HepG2 (cell line): ENCODE measurements at regions not wholly inside any gene's neighbourhood (a gene's known extent, or its start where the extent isn't known, plus 50 kb on each side); places are given as distances from the start of the nearest gene placed in this dataset.

ENCODE experiments used
- AGO2 ChIP-seq: fragments of 200-400 bp; formaldehyde crosslinking; optimal IDR thresholded peaks from 2 replicates; pipeline ENCODE3; 2017; ENCODE audit warnings: mild to moderate bottlenecking, low read depth, low read length, moderate library complexity
- DR1 ChIP-seq: sonication (generic); formaldehyde crosslinking; IDR thresholded peaks from 2 replicates; pipeline ENCODE4 v1.8.0; 2021; ENCODE audit warnings: mild to moderate bottlenecking, missing genetic modification reagents, inconsistent platforms
- RBM39 ChIP-seq: fragments of 200-400 bp; formaldehyde crosslinking; IDR thresholded peaks from one replicate; pipeline ENCODE4 v1.6.1; 2018; ENCODE audit warnings: antibody characterized with exemption, mild to moderate bottlenecking, low read depth, low read length; ENCODE audit not compliant: poor library complexity, severe bottlenecking
- ZNF451 ChIP-seq: sonication (generic); formaldehyde crosslinking; IDR thresholded peaks from 2 replicates; pipeline ENCODE4 v1.5.0; 2020; ENCODE audit warnings: mild to moderate bottlenecking, missing genetic modification reagents
- ZNF713 ChIP-seq: sonication (generic); formaldehyde crosslinking; IDR thresholded peaks from 2 replicates; pipeline ENCODE4 v1.4.0; 2020; ENCODE audit warnings: mild to moderate bottlenecking, missing genetic modification reagents
- TF ChIP-seq, protein P1 (sequence below): sonication (generic); formaldehyde crosslinking; IDR thresholded peaks from 2 replicates; pipeline ENCODE4 v1.4.0; 2020; ENCODE audit warnings: missing genetic modification reagents, borderline replicate concordance
- TF ChIP-seq, protein P2 (sequence below): sonication (generic); formaldehyde crosslinking; IDR thresholded peaks from 2 replicates; pipeline ENCODE4 v1.5.1; 2020; ENCODE audit warnings: mild to moderate bottlenecking, missing genetic modification reagents, moderate library complexity
- TF ChIP-seq, protein P3 (sequence below): IDR thresholded peaks from 2 replicates; pipeline ENCODE4 v1.6.1; 2016; ENCODE audit warnings: low read depth, missing genetic modification reagents, missing compliant biosample characterization
- TF ChIP-seq, protein P4 (sequence below): sonication (generic); formaldehyde crosslinking; IDR thresholded peaks from 2 replicates; pipeline ENCODE4 v1.9.0; 2021; ENCODE audit warnings: mild to moderate bottlenecking, missing genetic modification reagents

DNA sequence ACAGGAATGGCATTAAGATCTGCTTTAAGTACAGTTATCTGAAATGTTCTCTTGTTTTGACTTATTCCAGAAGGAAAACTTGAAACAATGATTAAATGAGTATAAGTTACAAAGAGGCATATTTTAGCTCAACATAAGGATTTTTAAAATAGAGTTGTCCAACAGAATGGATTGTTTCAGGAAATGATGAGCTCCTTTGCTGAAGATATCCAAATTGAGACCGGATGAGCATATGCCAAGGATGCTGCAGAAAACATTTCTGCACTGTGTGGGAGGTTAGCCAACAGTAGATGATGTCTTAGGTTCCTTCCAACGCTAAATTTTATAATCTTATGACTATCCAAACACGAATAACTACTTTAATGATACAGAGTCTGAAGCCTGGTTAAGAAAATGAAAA lies 226.5 kb upstream of the NANOGP8 start (continued):
- TF ChIP-seq, protein P1, sequence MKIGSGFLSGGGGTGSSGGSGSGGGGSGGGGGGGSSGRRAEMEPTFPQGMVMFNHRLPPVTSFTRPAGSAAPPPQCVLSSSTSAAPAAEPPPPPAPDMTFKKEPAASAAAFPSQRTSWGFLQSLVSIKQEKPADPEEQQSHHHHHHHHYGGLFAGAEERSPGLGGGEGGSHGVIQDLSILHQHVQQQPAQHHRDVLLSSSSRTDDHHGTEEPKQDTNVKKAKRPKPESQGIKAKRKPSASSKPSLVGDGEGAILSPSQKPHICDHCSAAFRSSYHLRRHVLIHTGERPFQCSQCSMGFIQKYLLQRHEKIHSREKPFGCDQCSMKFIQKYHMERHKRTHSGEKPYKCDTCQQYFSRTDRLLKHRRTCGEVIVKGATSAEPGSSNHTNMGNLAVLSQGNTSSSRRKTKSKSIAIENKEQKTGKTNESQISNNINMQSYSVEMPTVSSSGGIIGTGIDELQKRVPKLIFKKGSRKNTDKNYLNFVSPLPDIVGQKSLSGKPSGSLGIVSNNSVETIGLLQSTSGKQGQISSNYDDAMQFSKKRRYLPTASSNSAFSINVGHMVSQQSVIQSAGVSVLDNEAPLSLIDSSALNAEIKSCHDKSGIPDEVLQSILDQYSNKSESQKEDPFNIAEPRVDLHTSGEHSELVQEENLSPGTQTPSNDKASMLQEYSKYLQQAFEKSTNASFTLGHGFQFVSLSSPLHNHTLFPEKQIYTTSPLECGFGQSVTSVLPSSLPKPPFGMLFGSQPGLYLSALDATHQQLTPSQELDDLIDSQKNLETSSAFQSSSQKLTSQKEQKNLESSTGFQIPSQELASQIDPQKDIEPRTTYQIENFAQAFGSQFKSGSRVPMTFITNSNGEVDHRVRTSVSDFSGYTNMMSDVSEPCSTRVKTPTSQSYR (CRISPR knock-in tag), result no peak
- TF ChIP-seq, protein P2, sequence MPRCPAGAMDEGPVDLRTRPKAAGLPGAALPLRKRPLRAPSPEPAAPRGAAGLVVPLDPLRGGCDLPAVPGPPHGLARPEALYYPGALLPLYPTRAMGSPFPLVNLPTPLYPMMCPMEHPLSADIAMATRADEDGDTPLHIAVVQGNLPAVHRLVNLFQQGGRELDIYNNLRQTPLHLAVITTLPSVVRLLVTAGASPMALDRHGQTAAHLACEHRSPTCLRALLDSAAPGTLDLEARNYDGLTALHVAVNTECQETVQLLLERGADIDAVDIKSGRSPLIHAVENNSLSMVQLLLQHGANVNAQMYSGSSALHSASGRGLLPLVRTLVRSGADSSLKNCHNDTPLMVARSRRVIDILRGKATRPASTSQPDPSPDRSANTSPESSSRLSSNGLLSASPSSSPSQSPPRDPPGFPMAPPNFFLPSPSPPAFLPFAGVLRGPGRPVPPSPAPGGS (CRISPR knock-in tag), result no peak
- TF ChIP-seq, protein P3, sequence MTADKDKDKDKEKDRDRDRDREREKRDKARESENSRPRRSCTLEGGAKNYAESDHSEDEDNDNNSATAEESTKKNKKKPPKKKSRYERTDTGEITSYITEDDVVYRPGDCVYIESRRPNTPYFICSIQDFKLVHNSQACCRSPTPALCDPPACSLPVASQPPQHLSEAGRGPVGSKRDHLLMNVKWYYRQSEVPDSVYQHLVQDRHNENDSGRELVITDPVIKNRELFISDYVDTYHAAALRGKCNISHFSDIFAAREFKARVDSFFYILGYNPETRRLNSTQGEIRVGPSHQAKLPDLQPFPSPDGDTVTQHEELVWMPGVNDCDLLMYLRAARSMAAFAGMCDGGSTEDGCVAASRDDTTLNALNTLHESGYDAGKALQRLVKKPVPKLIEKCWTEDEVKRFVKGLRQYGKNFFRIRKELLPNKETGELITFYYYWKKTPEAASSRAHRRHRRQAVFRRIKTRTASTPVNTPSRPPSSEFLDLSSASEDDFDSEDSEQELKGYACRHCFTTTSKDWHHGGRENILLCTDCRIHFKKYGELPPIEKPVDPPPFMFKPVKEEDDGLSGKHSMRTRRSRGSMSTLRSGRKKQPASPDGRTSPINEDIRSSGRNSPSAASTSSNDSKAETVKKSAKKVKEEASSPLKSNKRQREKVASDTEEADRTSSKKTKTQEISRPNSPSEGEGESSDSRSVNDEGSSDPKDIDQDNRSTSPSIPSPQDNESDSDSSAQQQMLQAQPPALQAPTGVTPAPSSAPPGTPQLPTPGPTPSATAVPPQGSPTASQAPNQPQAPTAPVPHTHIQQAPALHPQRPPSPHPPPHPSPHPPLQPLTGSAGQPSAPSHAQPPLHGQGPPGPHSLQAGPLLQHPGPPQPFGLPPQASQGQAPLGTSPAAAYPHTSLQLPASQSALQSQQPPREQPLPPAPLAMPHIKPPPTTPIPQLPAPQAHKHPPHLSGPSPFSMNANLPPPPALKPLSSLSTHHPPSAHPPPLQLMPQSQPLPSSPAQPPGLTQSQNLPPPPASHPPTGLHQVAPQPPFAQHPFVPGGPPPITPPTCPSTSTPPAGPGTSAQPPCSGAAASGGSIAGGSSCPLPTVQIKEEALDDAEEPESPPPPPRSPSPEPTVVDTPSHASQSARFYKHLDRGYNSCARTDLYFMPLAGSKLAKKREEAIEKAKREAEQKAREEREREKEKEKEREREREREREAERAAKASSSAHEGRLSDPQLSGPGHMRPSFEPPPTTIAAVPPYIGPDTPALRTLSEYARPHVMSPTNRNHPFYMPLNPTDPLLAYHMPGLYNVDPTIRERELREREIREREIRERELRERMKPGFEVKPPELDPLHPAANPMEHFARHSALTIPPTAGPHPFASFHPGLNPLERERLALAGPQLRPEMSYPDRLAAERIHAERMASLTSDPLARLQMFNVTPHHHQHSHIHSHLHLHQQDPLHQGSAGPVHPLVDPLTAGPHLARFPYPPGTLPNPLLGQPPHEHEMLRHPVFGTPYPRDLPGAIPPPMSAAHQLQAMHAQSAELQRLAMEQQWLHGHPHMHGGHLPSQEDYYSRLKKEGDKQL (CRISPR knock-in tag), result no peak
- TF ChIP-seq AGO2 (no peak), ZNF451 (no peak), ZNF713 (CRISPR knock-in tag) (no peak), DR1 (CRISPR knock-in tag) (no peak), RBM39 (no peak)
- TF ChIP-seq, protein P4, sequence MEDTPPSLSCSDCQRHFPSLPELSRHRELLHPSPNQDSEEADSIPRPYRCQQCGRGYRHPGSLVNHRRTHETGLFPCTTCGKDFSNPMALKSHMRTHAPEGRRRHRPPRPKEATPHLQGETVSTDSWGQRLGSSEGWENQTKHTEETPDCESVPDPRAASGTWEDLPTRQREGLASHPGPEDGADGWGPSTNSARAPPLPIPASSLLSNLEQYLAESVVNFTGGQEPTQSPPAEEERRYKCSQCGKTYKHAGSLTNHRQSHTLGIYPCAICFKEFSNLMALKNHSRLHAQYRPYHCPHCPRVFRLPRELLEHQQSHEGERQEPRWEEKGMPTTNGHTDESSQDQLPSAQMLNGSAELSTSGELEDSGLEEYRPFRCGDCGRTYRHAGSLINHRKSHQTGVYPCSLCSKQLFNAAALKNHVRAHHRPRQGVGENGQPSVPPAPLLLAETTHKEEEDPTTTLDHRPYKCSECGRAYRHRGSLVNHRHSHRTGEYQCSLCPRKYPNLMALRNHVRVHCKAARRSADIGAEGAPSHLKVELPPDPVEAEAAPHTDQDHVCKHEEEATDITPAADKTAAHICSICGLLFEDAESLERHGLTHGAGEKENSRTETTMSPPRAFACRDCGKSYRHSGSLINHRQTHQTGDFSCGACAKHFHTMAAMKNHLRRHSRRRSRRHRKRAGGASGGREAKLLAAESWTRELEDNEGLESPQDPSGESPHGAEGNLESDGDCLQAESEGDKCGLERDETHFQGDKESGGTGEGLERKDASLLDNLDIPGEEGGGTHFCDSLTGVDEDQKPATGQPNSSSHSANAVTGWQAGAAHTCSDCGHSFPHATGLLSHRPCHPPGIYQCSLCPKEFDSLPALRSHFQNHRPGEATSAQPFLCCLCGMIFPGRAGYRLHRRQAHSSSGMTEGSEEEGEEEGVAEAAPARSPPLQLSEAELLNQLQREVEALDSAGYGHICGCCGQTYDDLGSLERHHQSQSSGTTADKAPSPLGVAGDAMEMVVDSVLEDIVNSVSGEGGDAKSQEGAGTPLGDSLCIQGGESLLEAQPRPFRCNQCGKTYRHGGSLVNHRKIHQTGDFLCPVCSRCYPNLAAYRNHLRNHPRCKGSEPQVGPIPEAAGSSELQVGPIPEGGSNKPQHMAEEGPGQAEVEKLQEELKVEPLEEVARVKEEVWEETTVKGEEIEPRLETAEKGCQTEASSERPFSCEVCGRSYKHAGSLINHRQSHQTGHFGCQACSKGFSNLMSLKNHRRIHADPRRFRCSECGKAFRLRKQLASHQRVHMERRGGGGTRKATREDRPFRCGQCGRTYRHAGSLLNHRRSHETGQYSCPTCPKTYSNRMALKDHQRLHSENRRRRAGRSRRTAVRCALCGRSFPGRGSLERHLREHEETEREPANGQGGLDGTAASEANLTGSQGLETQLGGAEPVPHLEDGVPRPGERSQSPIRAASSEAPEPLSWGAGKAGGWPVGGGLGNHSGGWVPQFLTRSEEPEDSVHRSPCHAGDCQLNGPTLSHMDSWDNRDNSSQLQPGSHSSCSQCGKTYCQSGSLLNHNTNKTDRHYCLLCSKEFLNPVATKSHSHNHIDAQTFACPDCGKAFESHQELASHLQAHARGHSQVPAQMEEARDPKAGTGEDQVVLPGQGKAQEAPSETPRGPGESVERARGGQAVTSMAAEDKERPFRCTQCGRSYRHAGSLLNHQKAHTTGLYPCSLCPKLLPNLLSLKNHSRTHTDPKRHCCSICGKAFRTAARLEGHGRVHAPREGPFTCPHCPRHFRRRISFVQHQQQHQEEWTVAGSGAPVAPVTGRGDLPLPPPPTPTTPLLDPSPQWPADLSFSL (CRISPR knock-in tag), result no peak
